CD4-positive, alpha-beta T cell treated with Interleukin-21 for 1 hour (primary cell): ENCODE measurements at regions not wholly inside any gene's neighbourhood (a gene's known extent, or its start where the extent isn't known, plus 50 kb on each side); places are given as distances from the start of the nearest gene placed in this dataset.
"Not testable (repeated sequence)": the region's sequence is repeated elsewhere in the genome, so short reads cannot be mapped to it uniquely, and the experiment has no call there.

Experiments
- DNase-seq: peaks from one replicate; pipeline ENCODE4 v3.0.0-alpha.2; 2020

- DNase-seq: no peak
These were observed 131.7 kb downstream of the MYCN start for GRCh38 chr2:16071865-16072637.

GRCh38 chr2:16071039-16071864 lies 130.9 kb downstream of the MYCN start:
- no peak for DNase-seq

- DNase-seq: no peak
These were observed 130.3 kb downstream of the MYCN start for GRCh38 chr2:16070648-16070971.

GRCh38 chr2:16069933-16070647 lies 129.7 kb downstream of the MYCN start:
- DNase-seq: no peak

GRCh38 chr2:16069663-16069932 lies 129.2 kb downstream of the MYCN start:
- no peak for DNase-seq

- DNase-seq: no peak
These were observed 128.2 kb downstream of the MYCN start for GRCh38 chr2:16068552-16068940.

GRCh38 chr2:16067866-16068551 lies 127.7 kb downstream of the MYCN start:
- no peak for DNase-seq

- DNase-seq: no peak
These were observed 127.1 kb downstream of the MYCN start for GRCh38 chr2:16067444-16067843.

- no peak for DNase-seq
These were observed 126.7 kb downstream of the MYCN start for GRCh38 chr2:16067037-16067406.

GRCh38 chr2:16066261-16067036 lies 126.1 kb downstream of the MYCN start:
- DNase-seq: no peak

- not testable (repeated sequence) for DNase-seq
These were observed 125.1 kb downstream of the MYCN start for GRCh38 chr2:16065272-16066069.

- DNase-seq: no peak
These were observed 124.4 kb downstream of the MYCN start for GRCh38 chr2:16064745-16065144.

GRCh38 chr2:16063955-16064633 lies 123.7 kb downstream of the MYCN start:
- DNase-seq: no peak

GRCh38 chr2:16063251-16063850 lies 123.0 kb downstream of the MYCN start:
- DNase-seq: no peak

- no peak for DNase-seq
These were observed 122.3 kb downstream of the MYCN start for GRCh38 chr2:16062471-16063250.

- no peak for DNase-seq
These were observed 121.3 kb downstream of the MYCN start for GRCh38 chr2:16061441-16062217.

- no peak for DNase-seq
These were observed 120.6 kb downstream of the MYCN start for GRCh38 chr2:16060936-16061338.

- no peak for DNase-seq
These were observed 120.0 kb downstream of the MYCN start for GRCh38 chr2:16060125-16060935.
